Liver (tissue), 8 donors: ENCODE measurements at regions not wholly inside any gene's neighbourhood (a gene's known extent, or its start where the extent isn't known, plus 50 kb on each side); places are given as distances from the start of the nearest gene placed in this dataset.

Experiments
- DNase-seq: peaks from one replicate; pipeline ENCODE4 v3.0.0-alpha.2; 2017; ENCODE audit warnings: low spot score
- H3K27ac ChIP-seq, 2 donors: one replicate each; pipeline ENCODE4 v1.7.0; 2013; ENCODE audit warnings: inconsistent platforms in 2 of 2, low read length in 2 of 2, control low read depth in 1 of 2, low read depth in 1 of 2, mild to moderate bottlenecking in 1 of 2
- H3K27me3 ChIP-seq, 4 donors: one replicate each; pipeline versions ENCODE4 v1.6.1 to v1.7.0; 2013; ENCODE audit warnings: low read length in 3 of 4, inconsistent platforms in 1 of 4, mild to moderate bottlenecking in 1 of 4, moderate library complexity in 1 of 4; ENCODE audit not compliant: control insufficient read depth in 4 of 4, insufficient read depth in 4 of 4
- H3K36me3 ChIP-seq, 4 donors: one replicate each; pipeline versions ENCODE4 v1.6.1 to v1.7.0; 2013; ENCODE audit warnings: low read length in 3 of 4, mild to moderate bottlenecking in 3 of 4, low read depth in 1 of 4, moderate library complexity in 1 of 4; ENCODE audit not compliant: control insufficient read depth in 4 of 4, insufficient read depth in 3 of 4
- H3K4me1 ChIP-seq, 4 donors: one replicate each; pipeline versions ENCODE4 v1.6.1 to v1.7.0; 2013; ENCODE audit warnings: low read length in 3 of 4, mild to moderate bottlenecking in 3 of 4, moderate library complexity in 1 of 4; ENCODE audit not compliant: control insufficient read depth in 4 of 4, insufficient read depth in 4 of 4
- H3K4me3 ChIP-seq, 3 donors: one replicate each; pipeline versions ENCODE4 v1.6.1 to v1.7.0; 2013; ENCODE audit warnings: low read length in 3 of 3, control low read depth in 1 of 3, low read depth in 1 of 3, mild to moderate bottlenecking in 1 of 3
- H3K9ac ChIP-seq, 2 donors: one replicate each; pipeline ENCODE4 v1.7.0; 2013; ENCODE audit warnings: low read length in 2 of 2, mild to moderate bottlenecking in 2 of 2, moderate library complexity in 2 of 2, control low read depth in 1 of 2, low read depth in 1 of 2
- H3K9me3 ChIP-seq, 4 donors: one replicate each; pipeline versions ENCODE4 v1.6.1 to v1.7.0; 2013; ENCODE audit warnings: low read length in 3 of 4; ENCODE audit not compliant: control insufficient read depth in 4 of 4
- ATF3 ChIP-seq: IDR thresholded peaks from 2 replicates; pipeline ENCODE4 v1.6.1; 2016; ENCODE audit warnings: antibody characterized with exemption
- CTCF ChIP-seq: fragments of 150-350 bp; IDR thresholded peaks from 2 replicates; pipeline ENCODE4 v1.5.1; 2017; ENCODE audit warnings: improper control_type of control experiment, low read depth, low read length; ENCODE audit not compliant: missing input control
- EGR1 ChIP-seq, 2 donors: IDR thresholded peaks; 2 replicates each; pipeline ENCODE4 v1.6.1; 2016 to 2018; ENCODE audit warnings: antibody characterized with exemption in 2 of 2, low read depth in 2 of 2
- FOXA1 ChIP-seq: IDR thresholded peaks from 2 replicates; pipeline ENCODE4 v1.6.1; 2016; ENCODE audit warnings: antibody characterized with exemption
- FOXA2 ChIP-seq: IDR thresholded peaks from 2 replicates; pipeline ENCODE4 v1.6.1; 2016; ENCODE audit warnings: antibody characterized with exemption
- GABPA ChIP-seq, 2 donors: IDR thresholded peaks in 1 of 2; conservative IDR thresholded peaks in 1 of 2; 2 replicates each; pipeline ENCODE4 v1.6.1; 2016; ENCODE audit warnings: antibody characterized with exemption in 2 of 2, mild to moderate bottlenecking in 1 of 2, moderate library complexity in 1 of 2
- HNF4A ChIP-seq, 2 donors: conservative IDR thresholded peaks; 2 replicates each; pipeline ENCODE4 v1.6.1; 2016; ENCODE audit warnings: antibody characterized with exemption in 2 of 2, mild to moderate bottlenecking in 2 of 2
- HNF4G ChIP-seq: IDR thresholded peaks from 2 replicates; pipeline ENCODE4 v1.6.1; 2016; ENCODE audit warnings: antibody characterized with exemption
- JUND ChIP-seq, 2 donors: IDR thresholded peaks; 2 replicates each; pipeline ENCODE4 v1.6.1; 2016; ENCODE audit warnings: antibody characterized with exemption in 2 of 2
- NR2F2 ChIP-seq: IDR thresholded peaks from 2 replicates; pipeline ENCODE4 v1.6.1; 2016; ENCODE audit warnings: antibody characterized with exemption
- RAD21 ChIP-seq, 2 donors: IDR thresholded peaks; 2 replicates each; pipeline ENCODE4 v1.6.1; 2016; ENCODE audit warnings: antibody characterized with exemption in 2 of 2, mild to moderate bottlenecking in 2 of 2
- WGBS: extraction: QIAGEN DNeasy Blood & Tissue Kit; methylation state at CpG from one replicate; pipeline ENCODE4 v1.1.7; 2013; 5-methylcytosine and 5-hydroxymethylcytosine counted together
- TF ChIP-seq, protein P1 (sequence below): IDR thresholded peaks from 2 replicates; pipeline ENCODE4 v1.6.1; 2016; ENCODE audit warnings: antibody characterized with exemption, mild to moderate bottlenecking
- TF ChIP-seq, protein P2 (sequence below): IDR thresholded peaks from 2 replicates; pipeline ENCODE4 v1.6.1; 2016; ENCODE audit warnings: antibody characterized with exemption
- donor health status: healthy.
- donor health status: healthy.
- donor health status: healthy.
- donor health status: healthy.
- donor health status: healthy.

- DNase-seq, result no peak
- H3K9ac ChIP-seq, result no peak overlapping the region
- no peaks in the 10 kb centered on the region for H3K4me1 ChIP-seq
- peak; percentile 77 for TF ChIP-seq CTCF
- TF ChIP-seq RAD21 (IDR thresholded peaks at IDR 0.05), result peak; percentile 80 to 87
- TF ChIP-seq FOXA2, result no peak
- no peak for TF ChIP-seq JUND (IDR thresholded peaks at IDR 0.05)
- TF ChIP-seq GABPA (IDR thresholded peaks at IDR 0.05 in 1 of 2, conservative IDR thresholded peaks at IDR 0.05 in 1 of 2), result no peak
- TF ChIP-seq, protein P1, sequence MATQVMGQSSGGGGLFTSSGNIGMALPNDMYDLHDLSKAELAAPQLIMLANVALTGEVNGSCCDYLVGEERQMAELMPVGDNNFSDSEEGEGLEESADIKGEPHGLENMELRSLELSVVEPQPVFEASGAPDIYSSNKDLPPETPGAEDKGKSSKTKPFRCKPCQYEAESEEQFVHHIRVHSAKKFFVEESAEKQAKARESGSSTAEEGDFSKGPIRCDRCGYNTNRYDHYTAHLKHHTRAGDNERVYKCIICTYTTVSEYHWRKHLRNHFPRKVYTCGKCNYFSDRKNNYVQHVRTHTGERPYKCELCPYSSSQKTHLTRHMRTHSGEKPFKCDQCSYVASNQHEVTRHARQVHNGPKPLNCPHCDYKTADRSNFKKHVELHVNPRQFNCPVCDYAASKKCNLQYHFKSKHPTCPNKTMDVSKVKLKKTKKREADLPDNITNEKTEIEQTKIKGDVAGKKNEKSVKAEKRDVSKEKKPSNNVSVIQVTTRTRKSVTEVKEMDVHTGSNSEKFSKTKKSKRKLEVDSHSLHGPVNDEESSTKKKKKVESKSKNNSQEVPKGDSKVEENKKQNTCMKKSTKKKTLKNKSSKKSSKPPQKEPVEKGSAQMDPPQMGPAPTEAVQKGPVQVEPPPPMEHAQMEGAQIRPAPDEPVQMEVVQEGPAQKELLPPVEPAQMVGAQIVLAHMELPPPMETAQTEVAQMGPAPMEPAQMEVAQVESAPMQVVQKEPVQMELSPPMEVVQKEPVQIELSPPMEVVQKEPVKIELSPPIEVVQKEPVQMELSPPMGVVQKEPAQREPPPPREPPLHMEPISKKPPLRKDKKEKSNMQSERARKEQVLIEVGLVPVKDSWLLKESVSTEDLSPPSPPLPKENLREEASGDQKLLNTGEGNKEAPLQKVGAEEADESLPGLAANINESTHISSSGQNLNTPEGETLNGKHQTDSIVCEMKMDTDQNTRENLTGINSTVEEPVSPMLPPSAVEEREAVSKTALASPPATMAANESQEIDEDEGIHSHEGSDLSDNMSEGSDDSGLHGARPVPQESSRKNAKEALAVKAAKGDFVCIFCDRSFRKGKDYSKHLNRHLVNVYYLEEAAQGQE, result no peak
- no peak for TF ChIP-seq ATF3
- TF ChIP-seq HNF4G, result no peak
- no peak for TF ChIP-seq EGR1 (IDR thresholded peaks at IDR 0.05; ENCODE audit: low read depth in 2 of 2)
- TF ChIP-seq NR2F2, result no peak
- no peaks in the 10 kb centered on the region for H3K36me3 ChIP-seq
- peaks cover 0 to 2% (median 0%) of the 10 kb centered on the region in 4 donors for H3K27me3 ChIP-seq
- H3K27ac ChIP-seq, result no peak overlapping the region
- no peaks in the 10 kb centered on the region for H3K9me3 ChIP-seq
- no peak overlapping the region for H3K4me3 ChIP-seq
- 4% methylated on average over 5 of the region's 5 CpGs for WGBS
Measured at GRCh38 chr1:240027059-240027462, 64.6 kb upstream of the FMN2 start.

GRCh38 chr1:240029418-240029817 lies 62.3 kb upstream of the FMN2 start:
- Histone ChIP-seq H3K4me1 (no peaks in the 10 kb centered on the region), H3K4me3 (no peak overlapping the region), H3K9me3 (no peaks in the 10 kb centered on the region), H3K36me3 (no peaks in the 10 kb centered on the region), H3K9ac (no peak overlapping the region), H3K27ac (no peak overlapping the region), H3K27me3 (peaks cover 0 to 3% (median 0%) of the 10 kb centered on the region in 4 donors)
- no peak for TF ChIP-seq NR2F2
- no peak for TF ChIP-seq GABPA (IDR thresholded peaks at IDR 0.05 in 1 of 2, conservative IDR thresholded peaks at IDR 0.05 in 1 of 2)
- TF ChIP-seq CTCF, result no peak
- TF ChIP-seq, protein P2, sequence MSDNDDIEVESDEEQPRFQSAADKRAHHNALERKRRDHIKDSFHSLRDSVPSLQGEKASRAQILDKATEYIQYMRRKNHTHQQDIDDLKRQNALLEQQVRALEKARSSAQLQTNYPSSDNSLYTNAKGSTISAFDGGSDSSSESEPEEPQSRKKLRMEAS, result no peak
- TF ChIP-seq, protein P1, result no peak
- no peak for TF ChIP-seq JUND (IDR thresholded peaks at IDR 0.05)
- TF ChIP-seq HNF4G, result no peak
- no peak for TF ChIP-seq EGR1 (IDR thresholded peaks at IDR 0.05; ENCODE audit: low read depth in 2 of 2)
- TF ChIP-seq RAD21 (IDR thresholded peaks at IDR 0.05), result no peak
- TF ChIP-seq HNF4A (conservative IDR thresholded peaks at IDR 0.05), result no peak
- TF ChIP-seq FOXA1, result no peak
- 89% methylated on average over 3 of the region's 3 CpGs for WGBS
- DNase-seq, result no peak
